HG02884 (cell line): ENCODE measurements at regions not wholly inside any gene's neighbourhood (a gene's known extent, or its start where the extent isn't known, plus 50 kb on each side); places are given as distances from the start of the nearest gene placed in this dataset.

ENCODE experiments used
- ATAC-seq: cut with Tn5 transposase; IDR thresholded peaks from one replicate; pipeline ENCODE4 v1.9.1; 2021; ENCODE audit warnings: mild to moderate bottlenecking, moderate library complexity; ENCODE audit not compliant: unreplicated experiment

- no peak for ATAC-seq
Observed at GRCh38 chr18:30562231-30562630, 480.3 kb downstream of the DSC3 start.

- ATAC-seq, result no peak
Observed at GRCh38 chr18:30556112-30556511, 486.4 kb downstream of the DSC3 start.

- ATAC-seq, result no peak
Observed at GRCh38 chr18:30545393-30545792, 497.1 kb downstream of the DSC3 start.

GRCh38 chr18:30544141-30544540, 498.4 kb downstream of the DSC3 start:
- ATAC-seq, result no peak

- no peak for ATAC-seq
Observed at GRCh38 chr18:30533716-30534115, 508.8 kb downstream of the DSC3 start.

GRCh38 chr18:30527917-30528316, 514.6 kb downstream of the DSC3 start:
- ATAC-seq, result no peak

GRCh38 chr18:30527226-30527625, 515.3 kb downstream of the DSC3 start:
- ATAC-seq, result no peak

- no peak for ATAC-seq
Observed at GRCh38 chr18:30522288-30522929, 520.1 kb downstream of the DSC3 start.

GRCh38 chr18:30514059-30514458, 528.5 kb downstream of the DSC3 start:
- ATAC-seq, result no peak

GRCh38 chr18:30512872-30513271, 529.7 kb downstream of the DSC3 start:
- ATAC-seq, result no peak

GRCh38 chr18:30510882-30511281, 531.7 kb downstream of the DSC3 start:
- ATAC-seq, result no peak

- no peak for ATAC-seq
Observed at GRCh38 chr18:30501594-30501993, 540.9 kb downstream of the DSC3 start.

GRCh38 chr18:30500240-30500945, 542.1 kb downstream of the DSC3 start:
- ATAC-seq, result no peak

GRCh38 chr18:30499721-30500120, 542.8 kb downstream of the DSC3 start:
- no peak for ATAC-seq

- no peak for ATAC-seq
Observed at GRCh38 chr18:30492552-30493129, 549.9 kb downstream of the DSC3 start.

- ATAC-seq, result no peak
Observed at GRCh38 chr18:30491815-30492551, 550.6 kb downstream of the DSC3 start.

- no peak for ATAC-seq
Observed at GRCh38 chr18:30489890-30490643, 552.5 kb downstream of the DSC3 start.

GRCh38 chr18:30487962-30488361, 554.6 kb downstream of the DSC3 start:
- no peak for ATAC-seq

- ATAC-seq, result no peak
Observed at GRCh38 chr18:30486856-30487255, 555.7 kb downstream of the DSC3 start.

GRCh38 chr18:30485078-30485477, 557.5 kb downstream of the DSC3 start:
- no peak for ATAC-seq

- ATAC-seq, result no peak
Observed at GRCh38 chr18:30481871-30482270, 560.7 kb downstream of the DSC3 start.
